ENCODE measurements at regions not wholly inside any gene's neighbourhood (a gene's known extent, or its start where the extent isn't known, plus 50 kb on each side); places are given as distances from the start of the nearest gene placed in this dataset.

- TF ChIP-seq CTCF (IDR thresholded peaks at IDR 0.05): no peak
- TF ChIP-seq POLR2A (IDR thresholded peaks at IDR 0.05): no peak
Measured at GRCh38 chr3:135368316-135368715, 573.3 kb downstream of the EPHB1 start.
